Nucleus accumbens (tissue), 56 donors: ENCODE measurements at regions not wholly inside any gene's neighbourhood (a gene's known extent, or its start where the extent isn't known, plus 50 kb on each side); places are given as distances from the start of the nearest gene placed in this dataset.

Source experiments
- DNase-seq, 56 donors: peaks; one replicate each; lab custom pipeline; 2025; lab: John Stamatoyannopoulos, UW

- DNase-seq, result no peak
These were observed 284.5 kb downstream of the KCNRG start for GRCh38 chr13:50299546-50300249.

GRCh38 chr13:50303963-50304721 is 288.9 kb downstream of the KCNRG start:
- no peak for DNase-seq

GRCh38 chr13:50306156-50306555 is 290.9 kb downstream of the KCNRG start:
- no peak for DNase-seq

- DNase-seq, result no peak
These were observed 294.1 kb downstream of the KCNRG start for GRCh38 chr13:50309318-50309717.

- DNase-seq, result no peak
These were observed 294.8 kb downstream of the KCNRG start for GRCh38 chr13:50309882-50310594.

GRCh38 chr13:50310734-50311133 is 295.5 kb downstream of the KCNRG start:
- no peak for DNase-seq

- DNase-seq, result no peak
These were observed 303.6 kb downstream of the KCNRG start for GRCh38 chr13:50318887-50319286.

- DNase-seq, result no peak
These were observed 304.5 kb downstream of the KCNRG start for GRCh38 chr13:50319635-50320255.

- no peak for DNase-seq
These were observed 305.1 kb downstream of the KCNRG start for GRCh38 chr13:50320271-50320862.

- DNase-seq, result no peak
These were observed 306.8 kb downstream of the KCNRG start for GRCh38 chr13:50322006-50322405.

- no peak for DNase-seq
These were observed 308.3 kb downstream of the KCNRG start for GRCh38 chr13:50323440-50324065.

- no peak for DNase-seq
These were observed 311.0 kb downstream of the KCNRG start for GRCh38 chr13:50326271-50326670.

- no peak for DNase-seq
These were observed 311.6 kb downstream of the KCNRG start for GRCh38 chr13:50326811-50327210.

GRCh38 chr13:50334115-50334778 is 319.0 kb downstream of the KCNRG start:
- peak in 1 of 56 donors; percentile 2 for DNase-seq

- DNase-seq, result no peak
These were observed 319.7 kb downstream of the KCNRG start for GRCh38 chr13:50334944-50335343.

GRCh38 chr13:50339271-50339670 is 324.0 kb downstream of the KCNRG start:
- DNase-seq, result no peak

GRCh38 chr13:50340146-50340545 is 324.9 kb downstream of the KCNRG start:
- DNase-seq, result no peak

- DNase-seq, result peak in 1 of 56 donors; percentile 4
These were observed 325.5 kb downstream of the KCNRG start for GRCh38 chr13:50340551-50341287.

GRCh38 chr13:50341526-50341925 is 326.3 kb downstream of the KCNRG start:
- no peak for DNase-seq
